SK-N-SH treated with all-trans-retinoic acid at 6 μM for 48 hours (cell line): ENCODE measurements at regions not wholly inside any gene's neighbourhood (a gene's known extent, or its start where the extent isn't known, plus 50 kb on each side); places are given as distances from the start of the nearest gene placed in this dataset.

Source experiments
- ATAC-seq: fragments of 200-7000 bp; cut with Tn5 transposase; 3 replicates; pipeline ENCODE4 v1.9.1; 2020; ENCODE audit warnings: mild to moderate bottlenecking, moderate library complexity
- ARNTL ChIP-seq: fragments of 450-650 bp; formaldehyde crosslinking; IDR thresholded peaks from 2 replicates; pipeline ENCODE4 v1.5.0; 2020; ENCODE audit warnings: low read depth, mild to moderate bottlenecking, moderate library complexity, borderline replicate concordance
- BACH2 ChIP-seq: fragments of 250-450 bp; sonication (Bioruptor Pico); IDR thresholded peaks from 2 replicates; pipeline ENCODE4 v1.9.0; 2021; ENCODE audit warnings: mild to moderate bottlenecking, borderline replicate concordance
- CSDC2 ChIP-seq: fragments of 250-450 bp; sonication (Bioruptor Pico); IDR thresholded peaks from 2 replicates; pipeline ENCODE4 v1.5.0; 2020; ENCODE audit warnings: mild to moderate bottlenecking, moderate library complexity
- ESRRG ChIP-seq: fragments of 250-450 bp; sonication (Bioruptor Pico); IDR thresholded peaks from 2 replicates; pipeline ENCODE4 v1.6.1; 2021; ENCODE audit warnings: mild to moderate bottlenecking
- GLIS3 ChIP-seq: fragments of 250-450 bp; sonication (Bioruptor Pico); IDR thresholded peaks from 2 replicates; pipeline ENCODE4 v1.5.0; 2020; ENCODE audit warnings: mild to moderate bottlenecking, moderate library complexity
- OSR1 ChIP-seq: fragments of 250-450 bp; sonication (Bioruptor Pico); IDR thresholded peaks from 2 replicates; pipeline ENCODE4 v1.8.0; 2022; ENCODE audit warnings: moderate library complexity, mild to moderate bottlenecking, inconsistent platforms
- PPARA ChIP-seq: fragments of 250-450 bp; sonication (Bioruptor Pico); IDR thresholded peaks from 2 replicates; pipeline ENCODE4 v1.5.0; 2020; ENCODE audit warnings: mild to moderate bottlenecking, borderline replicate concordance
- RARB ChIP-seq: fragments of 250-450 bp; sonication (Bioruptor Pico); IDR thresholded peaks from 2 replicates; pipeline ENCODE4 v1.8.0; 2021; ENCODE audit warnings: mild to moderate bottlenecking, moderate library complexity
- SNAI2 ChIP-seq: fragments of 250-450 bp; sonication (Bioruptor Pico); IDR thresholded peaks from 2 replicates; pipeline ENCODE4 v1.5.0; 2020; ENCODE audit warnings: mild to moderate bottlenecking, moderate library complexity
- TCF4 ChIP-seq: fragments of 250-450 bp; sonication (Bioruptor Pico); IDR thresholded peaks from 2 replicates; pipeline ENCODE4 v1.8.0; 2021; ENCODE audit warnings: mild to moderate bottlenecking, moderate library complexity, borderline replicate concordance
- TOX ChIP-seq: fragments of 250-450 bp; sonication (Bioruptor Pico); IDR thresholded peaks from 2 replicates; pipeline ENCODE4 v1.8.0; 2021; ENCODE audit warnings: mild to moderate bottlenecking, moderate library complexity, borderline replicate concordance
- ZC3H10 ChIP-seq: fragments of 250-450 bp; sonication (Bioruptor Pico); IDR thresholded peaks from 2 replicates; pipeline ENCODE4 v1.5.1; 2021; ENCODE audit warnings: mild to moderate bottlenecking, moderate library complexity
- ZFP3 ChIP-seq: fragments of 250-450 bp; sonication (Bioruptor Pico); IDR thresholded peaks from 2 replicates; pipeline ENCODE4 v1.5.0; 2020; ENCODE audit warnings: mild to moderate bottlenecking, moderate library complexity
- ZFP30 ChIP-seq: fragments of 450-650 bp; formaldehyde crosslinking; IDR thresholded peaks from 2 replicates; pipeline ENCODE4 v1.5.0; 2022; ENCODE audit warnings: mild to moderate bottlenecking, moderate library complexity
- ZNF565 ChIP-seq: fragments of 450-650 bp; formaldehyde crosslinking; conservative IDR thresholded peaks from 2 replicates; pipeline ENCODE4 v1.5.0; 2020; ENCODE audit warnings: low read depth, mild to moderate bottlenecking, moderate library complexity
- ZNF70 ChIP-seq: fragments of 450-650 bp; formaldehyde crosslinking; IDR thresholded peaks from 2 replicates; pipeline ENCODE4 v1.5.0; 2020; ENCODE audit warnings: mild to moderate bottlenecking, moderate library complexity
- ZNF8 ChIP-seq: fragments of 450-650 bp; formaldehyde crosslinking; IDR thresholded peaks from 2 replicates; pipeline ENCODE4 v1.5.0; 2020; ENCODE audit warnings: mild to moderate bottlenecking, moderate library complexity
- TF ChIP-seq, protein P1 (sequence below): fragments of 250-450 bp; sonication (Bioruptor Pico); IDR thresholded peaks from 2 replicates; pipeline ENCODE4 v1.5.1; 2021; ENCODE audit warnings: mild to moderate bottlenecking, moderate library complexity
- TF ChIP-seq, protein P2 (sequence below): fragments of 250-450 bp; sonication (Bioruptor Pico); IDR thresholded peaks from 2 replicates; pipeline ENCODE4 v1.8.0; 2021; ENCODE audit warnings: low read depth, mild to moderate bottlenecking, moderate library complexity, borderline replicate concordance
- TF ChIP-seq, protein P3 (sequence below): fragments of 250-450 bp; sonication (Bioruptor Pico); IDR thresholded peaks from 2 replicates; pipeline ENCODE4 v1.8.0; 2020; ENCODE audit warnings: mild to moderate bottlenecking, moderate library complexity, borderline replicate concordance
- TF ChIP-seq, protein P4 (sequence below): fragments of 250-450 bp; sonication (Bioruptor Pico); IDR thresholded peaks from 2 replicates; pipeline ENCODE4 v1.5.0; 2020; ENCODE audit warnings: mild to moderate bottlenecking, moderate library complexity

DNA sequence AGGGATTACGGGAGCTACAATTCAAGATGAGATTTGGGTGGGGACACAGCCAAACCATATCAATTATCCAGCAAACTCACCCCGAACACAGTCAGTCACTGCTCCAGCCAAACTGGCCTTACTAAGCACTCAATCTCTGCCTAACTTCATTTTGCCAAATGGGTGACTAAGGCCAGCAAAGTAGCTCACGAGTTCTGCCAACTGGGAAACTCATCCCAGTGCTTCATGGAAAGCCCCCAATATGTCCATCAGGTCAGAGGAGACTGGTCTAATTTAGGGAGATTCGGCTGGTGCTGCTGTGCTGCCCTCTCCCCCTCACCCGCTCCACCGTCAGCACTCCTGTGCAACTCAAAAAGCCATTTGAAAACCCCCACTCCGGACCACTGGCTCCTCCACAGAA is 324.0 kb downstream of the FOXO1 start:
- no peak for ATAC-seq
- no peak for TF ChIP-seq ARNTL (CRISPR knock-in tag)
- TF ChIP-seq ZNF70 (CRISPR knock-in tag): no peak
- no peak for TF ChIP-seq ESRRG
- TF ChIP-seq, protein P1, sequence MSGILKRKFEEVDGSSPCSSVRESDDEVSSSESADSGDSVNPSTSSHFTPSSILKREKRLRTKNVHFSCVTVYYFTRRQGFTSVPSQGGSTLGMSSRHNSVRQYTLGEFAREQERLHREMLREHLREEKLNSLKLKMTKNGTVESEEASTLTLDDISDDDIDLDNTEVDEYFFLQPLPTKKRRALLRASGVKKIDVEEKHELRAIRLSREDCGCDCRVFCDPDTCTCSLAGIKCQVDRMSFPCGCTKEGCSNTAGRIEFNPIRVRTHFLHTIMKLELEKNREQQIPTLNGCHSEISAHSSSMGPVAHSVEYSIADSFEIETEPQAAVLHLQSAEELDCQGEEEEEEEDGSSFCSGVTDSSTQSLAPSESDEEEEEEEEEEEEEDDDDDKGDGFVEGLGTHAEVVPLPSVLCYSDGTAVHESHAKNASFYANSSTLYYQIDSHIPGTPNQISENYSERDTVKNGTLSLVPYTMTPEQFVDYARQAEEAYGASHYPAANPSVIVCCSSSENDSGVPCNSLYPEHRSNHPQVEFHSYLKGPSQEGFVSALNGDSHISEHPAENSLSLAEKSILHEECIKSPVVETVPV (CRISPR knock-in tag): no peak
- TF ChIP-seq ZNF565 (CRISPR knock-in tag): no peak
- TF ChIP-seq GLIS3 (CRISPR knock-in tag): no peak
- TF ChIP-seq, protein P2, sequence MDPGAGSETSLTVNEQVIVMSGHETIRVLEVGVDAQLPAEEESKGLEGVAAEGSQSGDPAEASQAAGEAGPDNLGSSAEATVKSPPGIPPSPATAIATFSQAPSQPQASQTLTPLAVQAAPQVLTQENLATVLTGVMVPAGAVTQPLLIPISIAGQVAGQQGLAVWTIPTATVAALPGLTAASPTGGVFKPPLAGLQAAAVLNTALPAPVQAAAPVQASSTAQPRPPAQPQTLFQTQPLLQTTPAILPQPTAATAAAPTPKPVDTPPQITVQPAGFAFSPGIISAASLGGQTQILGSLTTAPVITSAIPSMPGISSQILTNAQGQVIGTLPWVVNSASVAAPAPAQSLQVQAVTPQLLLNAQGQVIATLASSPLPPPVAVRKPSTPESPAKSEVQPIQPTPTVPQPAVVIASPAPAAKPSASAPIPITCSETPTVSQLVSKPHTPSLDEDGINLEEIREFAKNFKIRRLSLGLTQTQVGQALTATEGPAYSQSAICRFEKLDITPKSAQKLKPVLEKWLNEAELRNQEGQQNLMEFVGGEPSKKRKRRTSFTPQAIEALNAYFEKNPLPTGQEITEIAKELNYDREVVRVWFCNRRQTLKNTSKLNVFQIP (CRISPR knock-in tag): no peak
- no peak for TF ChIP-seq CSDC2
- no peak for TF ChIP-seq ZFP30 (CRISPR knock-in tag)
- no peak for TF ChIP-seq BACH2 (CRISPR knock-in tag)
- TF ChIP-seq ZNF8 (CRISPR knock-in tag): no peak
- no peak for TF ChIP-seq TCF4
- TF ChIP-seq ZC3H10: no peak
- TF ChIP-seq OSR1: no peak
- no peak for TF ChIP-seq PPARA (CRISPR knock-in tag)
- TF ChIP-seq RARB: no peak
- TF ChIP-seq, protein P3, sequence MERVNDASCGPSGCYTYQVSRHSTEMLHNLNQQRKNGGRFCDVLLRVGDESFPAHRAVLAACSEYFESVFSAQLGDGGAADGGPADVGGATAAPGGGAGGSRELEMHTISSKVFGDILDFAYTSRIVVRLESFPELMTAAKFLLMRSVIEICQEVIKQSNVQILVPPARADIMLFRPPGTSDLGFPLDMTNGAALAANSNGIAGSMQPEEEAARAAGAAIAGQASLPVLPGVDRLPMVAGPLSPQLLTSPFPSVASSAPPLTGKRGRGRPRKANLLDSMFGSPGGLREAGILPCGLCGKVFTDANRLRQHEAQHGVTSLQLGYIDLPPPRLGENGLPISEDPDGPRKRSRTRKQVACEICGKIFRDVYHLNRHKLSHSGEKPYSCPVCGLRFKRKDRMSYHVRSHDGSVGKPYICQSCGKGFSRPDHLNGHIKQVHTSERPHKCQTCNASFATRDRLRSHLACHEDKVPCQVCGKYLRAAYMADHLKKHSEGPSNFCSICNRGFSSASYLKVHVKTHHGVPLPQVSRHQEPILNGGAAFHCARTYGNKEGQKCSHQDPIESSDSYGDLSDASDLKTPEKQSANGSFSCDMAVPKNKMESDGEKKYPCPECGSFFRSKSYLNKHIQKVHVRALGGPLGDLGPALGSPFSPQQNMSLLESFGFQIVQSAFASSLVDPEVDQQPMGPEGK (CRISPR knock-in tag): no peak
- no peak for TF ChIP-seq TOX (CRISPR knock-in tag)
- TF ChIP-seq, protein P4, sequence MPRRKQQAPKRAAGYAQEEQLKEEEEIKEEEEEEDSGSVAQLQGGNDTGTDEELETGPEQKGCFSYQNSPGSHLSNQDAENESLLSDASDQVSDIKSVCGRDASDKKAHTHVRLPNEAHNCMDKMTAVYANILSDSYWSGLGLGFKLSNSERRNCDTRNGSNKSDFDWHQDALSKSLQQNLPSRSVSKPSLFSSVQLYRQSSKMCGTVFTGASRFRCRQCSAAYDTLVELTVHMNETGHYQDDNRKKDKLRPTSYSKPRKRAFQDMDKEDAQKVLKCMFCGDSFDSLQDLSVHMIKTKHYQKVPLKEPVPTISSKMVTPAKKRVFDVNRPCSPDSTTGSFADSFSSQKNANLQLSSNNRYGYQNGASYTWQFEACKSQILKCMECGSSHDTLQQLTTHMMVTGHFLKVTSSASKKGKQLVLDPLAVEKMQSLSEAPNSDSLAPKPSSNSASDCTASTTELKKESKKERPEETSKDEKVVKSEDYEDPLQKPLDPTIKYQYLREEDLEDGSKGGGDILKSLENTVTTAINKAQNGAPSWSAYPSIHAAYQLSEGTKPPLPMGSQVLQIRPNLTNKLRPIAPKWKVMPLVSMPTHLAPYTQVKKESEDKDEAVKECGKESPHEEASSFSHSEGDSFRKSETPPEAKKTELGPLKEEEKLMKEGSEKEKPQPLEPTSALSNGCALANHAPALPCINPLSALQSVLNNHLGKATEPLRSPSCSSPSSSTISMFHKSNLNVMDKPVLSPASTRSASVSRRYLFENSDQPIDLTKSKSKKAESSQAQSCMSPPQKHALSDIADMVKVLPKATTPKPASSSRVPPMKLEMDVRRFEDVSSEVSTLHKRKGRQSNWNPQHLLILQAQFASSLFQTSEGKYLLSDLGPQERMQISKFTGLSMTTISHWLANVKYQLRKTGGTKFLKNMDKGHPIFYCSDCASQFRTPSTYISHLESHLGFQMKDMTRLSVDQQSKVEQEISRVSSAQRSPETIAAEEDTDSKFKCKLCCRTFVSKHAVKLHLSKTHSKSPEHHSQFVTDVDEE: no peak
- no peak for TF ChIP-seq ZFP3 (CRISPR knock-in tag)
- TF ChIP-seq, all 23 proteins: peak for 0

DNA sequence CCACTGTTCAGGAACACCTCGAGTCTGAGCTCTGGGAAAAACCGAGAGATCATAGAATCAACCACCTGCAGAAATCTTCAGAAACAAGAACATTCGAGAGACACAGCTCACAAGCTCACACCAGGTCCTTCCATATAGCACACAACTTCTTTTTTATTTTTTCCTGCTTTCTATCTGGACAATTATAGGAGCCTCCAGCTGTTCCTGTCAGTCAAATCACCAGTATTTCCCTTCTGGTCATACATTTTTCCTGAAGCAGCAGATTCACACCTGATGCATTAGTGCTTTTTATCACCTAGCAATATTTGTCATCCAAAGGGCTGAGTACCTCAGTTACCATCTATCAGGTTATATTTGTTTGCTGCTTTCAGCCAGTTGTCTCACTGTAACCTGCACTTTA is 323.5 kb downstream of the FOXO1 start:
- ATAC-seq: no peak
- no peak for TF ChIP-seq ZNF8 (CRISPR knock-in tag)

DNA sequence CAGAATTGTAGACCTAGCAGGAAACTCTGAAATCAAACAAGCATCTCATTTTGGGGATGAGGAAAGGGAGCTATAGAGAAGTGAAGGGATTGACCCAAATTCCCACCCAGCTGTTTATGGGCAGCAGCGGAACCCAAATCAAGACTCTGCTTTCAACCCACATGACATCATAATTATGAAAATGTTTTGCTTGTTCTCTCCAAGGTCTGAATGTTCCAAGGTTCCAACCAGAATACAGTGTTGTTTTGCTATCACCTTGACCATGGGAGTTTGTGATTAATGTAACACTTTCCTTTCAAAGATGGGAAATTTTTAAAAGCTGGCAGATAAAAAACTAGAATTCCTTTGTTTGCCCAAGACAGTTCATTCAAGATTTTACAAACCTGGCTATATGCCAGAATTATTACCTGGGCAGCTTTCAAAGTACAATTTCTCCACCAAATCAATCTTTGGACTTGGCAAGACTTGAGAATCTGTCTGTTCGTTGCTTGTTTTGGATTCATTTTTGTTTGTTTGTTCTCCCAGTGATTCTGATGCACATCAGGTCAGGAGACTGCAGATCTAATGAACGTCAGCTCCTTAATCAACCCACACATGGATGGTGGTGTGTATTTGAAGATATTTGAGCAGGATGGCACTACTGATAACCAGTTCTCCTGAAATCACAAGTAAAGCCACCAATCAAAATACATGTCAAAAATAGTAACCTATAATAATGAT is 322.7 kb downstream of the FOXO1 start:
- ATAC-seq: no peak
- TF ChIP-seq ESRRG: no peak
- TF ChIP-seq GLIS3 (CRISPR knock-in tag): no peak
- no peak for TF ChIP-seq BACH2 (CRISPR knock-in tag)
- no peak for TF ChIP-seq SNAI2
- TF ChIP-seq, protein P4: no peak
